ENCODE measurements at regions not wholly inside any gene's neighbourhood (a gene's known extent, or its start where the extent isn't known, plus 50 kb on each side); places are given as distances from the start of the nearest gene placed in this dataset.

DNA sequence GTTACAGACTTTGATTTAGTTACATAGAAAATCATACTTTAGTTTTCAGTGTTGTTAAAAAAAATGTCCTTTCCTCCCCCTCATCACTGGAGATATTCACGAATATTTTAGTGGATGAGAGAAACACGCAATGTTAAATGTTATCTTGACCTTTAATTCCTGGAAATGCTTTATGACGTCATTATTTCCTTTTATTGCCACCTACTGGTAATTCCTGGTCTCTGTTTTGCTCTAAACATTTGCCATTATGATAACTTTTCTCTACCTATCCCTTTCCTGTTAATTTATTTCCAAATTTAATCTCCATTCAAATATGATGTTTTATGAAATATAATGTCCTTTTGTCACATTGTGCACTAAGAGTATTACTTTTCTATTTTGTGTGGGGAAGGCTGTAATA lies 770.6 kb downstream of the FAM181B start:
- TF ChIP-seq NCOA1 (CRISPR knock-in tag; IDR thresholded peaks at IDR 0.05) = no peak
- TF ChIP-seq, protein P1, sequence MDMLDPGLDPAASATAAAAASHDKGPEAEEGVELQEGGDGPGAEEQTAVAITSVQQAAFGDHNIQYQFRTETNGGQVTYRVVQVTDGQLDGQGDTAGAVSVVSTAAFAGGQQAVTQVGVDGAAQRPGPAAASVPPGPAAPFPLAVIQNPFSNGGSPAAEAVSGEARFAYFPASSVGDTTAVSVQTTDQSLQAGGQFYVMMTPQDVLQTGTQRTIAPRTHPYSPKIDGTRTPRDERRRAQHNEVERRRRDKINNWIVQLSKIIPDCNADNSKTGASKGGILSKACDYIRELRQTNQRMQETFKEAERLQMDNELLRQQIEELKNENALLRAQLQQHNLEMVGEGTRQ (IDR thresholded peaks at IDR 0.05; ENCODE audit: low read depth, low read length) = no peak
- TF ChIP-seq, protein P1 (CRISPR knock-in tag; IDR thresholded peaks at IDR 0.05; ENCODE audit: borderline replicate concordance) = no peak
- no peak for TF ChIP-seq ZKSCAN8 (CRISPR knock-in tag; IDR thresholded peaks at IDR 0.05; ENCODE audit: borderline replicate concordance)
- TF ChIP-seq KMT2A (CRISPR knock-in tag; IDR thresholded peaks at IDR 0.05) = no peak
- no peak for TF ChIP-seq PRPF4 (IDR thresholded peaks at IDR 0.05; ENCODE audit: low read depth, low read length, poor library complexity, severe bottlenecking)
- TF ChIP-seq, protein P2, sequence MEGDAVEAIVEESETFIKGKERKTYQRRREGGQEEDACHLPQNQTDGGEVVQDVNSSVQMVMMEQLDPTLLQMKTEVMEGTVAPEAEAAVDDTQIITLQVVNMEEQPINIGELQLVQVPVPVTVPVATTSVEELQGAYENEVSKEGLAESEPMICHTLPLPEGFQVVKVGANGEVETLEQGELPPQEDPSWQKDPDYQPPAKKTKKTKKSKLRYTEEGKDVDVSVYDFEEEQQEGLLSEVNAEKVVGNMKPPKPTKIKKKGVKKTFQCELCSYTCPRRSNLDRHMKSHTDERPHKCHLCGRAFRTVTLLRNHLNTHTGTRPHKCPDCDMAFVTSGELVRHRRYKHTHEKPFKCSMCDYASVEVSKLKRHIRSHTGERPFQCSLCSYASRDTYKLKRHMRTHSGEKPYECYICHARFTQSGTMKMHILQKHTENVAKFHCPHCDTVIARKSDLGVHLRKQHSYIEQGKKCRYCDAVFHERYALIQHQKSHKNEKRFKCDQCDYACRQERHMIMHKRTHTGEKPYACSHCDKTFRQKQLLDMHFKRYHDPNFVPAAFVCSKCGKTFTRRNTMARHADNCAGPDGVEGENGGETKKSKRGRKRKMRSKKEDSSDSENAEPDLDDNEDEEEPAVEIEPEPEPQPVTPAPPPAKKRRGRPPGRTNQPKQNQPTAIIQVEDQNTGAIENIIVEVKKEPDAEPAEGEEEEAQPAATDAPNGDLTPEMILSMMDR (CRISPR knock-in tag; IDR thresholded peaks at IDR 0.05) = 0 out of 2 replicates have a peak, but pooled peaks have one; percentile 11
- TF ChIP-seq GABPA (IDR thresholded peaks at IDR 0.05; ENCODE audit: low read depth, low read length) = no peak
- TF ChIP-seq GABPA (CRISPR knock-in tag; IDR thresholded peaks at IDR 0.05; ENCODE audit: low read depth) = no peak
